T1000 (cell line): ENCODE measurements at regions not wholly inside any gene's neighbourhood (a gene's known extent, or its start where the extent isn't known, plus 50 kb on each side); places are given as distances from the start of the nearest gene placed in this dataset.

Source experiments
- DNase-seq: peaks from one replicate; lab custom pipeline; 2025; ENCODE audit warnings: mixed read lengths; lab: John Stamatoyannopoulos, UW

GRCh38 chr4:75110061-75110460 lies 177.1 kb downstream of the PARM1 start:
- DNase-seq = no peak

- no peak for DNase-seq
These were observed 175.1 kb downstream of the PARM1 start for GRCh38 chr4:75107755-75108612.

- no peak for DNase-seq
These were observed 169.8 kb downstream of the PARM1 start for GRCh38 chr4:75102787-75103085.

GRCh38 chr4:75101906-75102786 lies 169.2 kb downstream of the PARM1 start:
- no peak for DNase-seq
